ENCODE measurements at regions not wholly inside any gene's neighbourhood (a gene's known extent, or its start where the extent isn't known, plus 50 kb on each side); places are given as distances from the start of the nearest gene placed in this dataset.
"Not testable (repeated sequence)": the region's sequence is repeated elsewhere in the genome, so short reads cannot be mapped to it uniquely, and the experiment has no call there.

DNA sequence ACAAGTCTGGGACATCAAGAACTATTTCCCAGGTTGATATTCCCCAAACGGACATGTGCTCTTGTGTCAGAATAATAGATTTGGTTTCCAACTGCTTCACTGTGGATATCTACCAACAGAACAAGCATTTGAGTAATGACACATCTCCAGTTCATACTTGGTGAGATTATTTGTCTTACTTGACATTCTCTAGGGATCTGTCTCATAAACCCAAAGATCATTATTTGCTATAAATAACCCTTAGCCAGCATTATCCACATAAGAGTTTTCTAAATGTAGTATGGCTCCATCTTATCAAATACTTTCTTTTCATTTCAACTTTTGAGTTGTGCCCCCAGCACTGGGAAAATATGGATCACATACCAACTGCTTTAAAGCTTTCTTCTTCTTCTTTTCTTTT is 1063.9 kb upstream of the CDH18 start:
- no peak for DNase-seq (ENCODE audit: low spot score)

DNA sequence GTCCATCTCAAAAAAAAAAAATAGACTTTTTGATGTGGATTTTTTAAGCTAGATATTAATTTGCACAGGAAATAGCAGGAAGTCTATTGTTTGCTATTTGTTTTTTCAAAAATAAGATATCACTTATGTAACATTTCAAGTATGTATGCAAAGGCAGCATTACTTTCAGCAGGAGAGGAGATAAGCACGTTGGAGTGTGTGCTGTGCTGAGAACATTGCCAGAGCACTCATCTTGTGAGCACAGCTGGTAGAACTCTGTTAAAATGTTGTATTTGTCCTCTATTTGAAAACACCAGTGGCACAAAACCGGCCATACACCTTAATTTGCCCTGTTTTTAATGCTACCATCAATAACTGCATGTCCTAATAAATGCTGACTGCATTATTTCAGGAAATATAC is 1061.9 kb upstream of the CDH18 start:
- DNase-seq (ENCODE audit: low spot score), result no peak

GRCh38 chr5:21030981-21031380 is 1043.0 kb upstream of the CDH18 start:
- no peak for DNase-seq (ENCODE audit: low spot score)

GRCh38 chr5:21024966-21025365 is 1037.0 kb upstream of the CDH18 start:
- DNase-seq (ENCODE audit: low spot score), result no peak

DNA sequence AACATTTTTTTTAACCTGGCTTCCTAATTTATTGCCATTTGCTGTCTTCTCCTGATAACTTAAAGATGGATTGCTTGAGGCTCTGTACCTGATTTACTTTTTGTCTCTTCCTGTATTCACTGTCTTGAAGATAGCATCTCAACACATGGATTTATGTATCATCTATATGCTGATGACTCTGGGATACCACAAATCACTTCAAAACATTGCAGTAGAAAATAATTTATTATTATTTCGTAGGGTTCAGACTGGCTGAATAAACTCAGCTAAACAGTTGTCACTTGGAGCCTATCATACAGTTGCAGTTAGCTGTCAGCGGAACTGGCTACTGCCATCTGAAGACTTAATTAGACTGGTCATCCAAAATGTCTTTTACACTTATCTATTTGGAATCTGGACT is 1025.2 kb upstream of the CDH18 start:
- DNase-seq (ENCODE audit: low spot score), result no peak

DNA sequence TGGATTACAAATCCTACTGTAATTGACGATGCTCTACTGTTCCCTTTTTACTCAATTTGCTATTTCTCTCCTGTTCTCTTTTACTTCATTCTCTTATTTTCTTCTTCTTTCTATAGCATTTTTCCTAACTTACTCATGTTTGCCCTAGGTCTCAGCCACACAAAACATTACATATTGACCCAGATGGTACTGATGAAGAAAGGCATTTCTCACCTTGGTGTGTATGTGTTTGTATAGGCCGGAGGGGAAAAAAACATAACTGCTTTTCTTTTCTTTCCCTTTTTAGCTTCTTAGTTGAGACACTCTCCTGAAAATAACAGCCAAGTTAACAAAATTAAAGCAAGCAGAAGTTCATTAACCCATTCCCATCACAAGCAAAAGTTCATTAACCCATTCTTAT is 1019.8 kb upstream of the CDH18 start:
- DNase-seq (ENCODE audit: low spot score), result no peak

GRCh38 chr5:20988933-20989332 is 1000.9 kb upstream of the CDH18 start:
- DNase-seq (ENCODE audit: low spot score), result not testable (repeated sequence)

- no peak for DNase-seq (ENCODE audit: low spot score)
Observed at GRCh38 chr5:20985754-20986153, 997.8 kb upstream of the CDH18 start.

DNA sequence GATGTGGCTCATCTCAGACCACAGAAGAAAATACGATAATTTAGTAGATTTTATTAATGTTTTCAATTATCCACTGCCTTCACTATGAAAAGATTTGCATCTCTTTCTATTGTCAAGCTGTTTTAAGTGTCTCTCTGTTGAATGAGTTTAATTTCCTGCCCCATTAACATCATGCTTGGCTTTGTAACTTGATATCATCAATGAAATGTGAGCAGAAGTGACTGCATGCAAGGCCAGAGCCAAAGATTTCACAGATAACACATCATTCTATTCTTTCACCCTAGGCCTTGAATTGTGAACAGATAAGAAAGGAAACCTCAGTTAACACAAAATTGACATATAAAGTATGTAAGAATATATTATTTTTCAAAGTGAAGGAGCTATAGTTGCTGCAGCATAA is 986.4 kb upstream of the CDH18 start:
- no peak for DNase-seq (ENCODE audit: low spot score)

DNA sequence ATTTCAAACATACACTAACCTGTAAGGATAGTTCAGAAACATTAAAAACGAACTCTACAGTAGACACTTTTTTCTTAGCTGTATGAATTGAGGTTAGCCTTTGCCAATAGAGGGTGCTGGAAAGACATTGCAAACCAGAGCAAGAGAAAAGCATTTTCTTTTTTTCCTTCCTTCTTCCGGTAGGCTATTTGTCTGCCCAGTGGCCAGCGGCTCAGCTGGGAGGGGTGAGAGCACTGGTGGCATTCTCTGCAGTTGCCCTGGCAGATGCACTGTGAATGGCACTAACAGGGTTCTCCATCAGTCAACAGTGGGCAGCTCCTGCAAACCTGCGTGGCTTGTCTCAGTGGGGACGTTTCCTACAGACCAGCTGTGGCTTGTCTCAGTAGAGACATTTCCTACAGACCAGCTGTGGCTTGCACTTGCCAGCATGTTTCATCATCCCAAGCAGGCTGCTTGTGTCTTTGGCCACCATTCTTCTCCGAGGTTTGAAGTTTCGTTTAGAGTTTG is 984.5 kb upstream of the CDH18 start:
- no peak for DNase-seq (ENCODE audit: low spot score)

DNA sequence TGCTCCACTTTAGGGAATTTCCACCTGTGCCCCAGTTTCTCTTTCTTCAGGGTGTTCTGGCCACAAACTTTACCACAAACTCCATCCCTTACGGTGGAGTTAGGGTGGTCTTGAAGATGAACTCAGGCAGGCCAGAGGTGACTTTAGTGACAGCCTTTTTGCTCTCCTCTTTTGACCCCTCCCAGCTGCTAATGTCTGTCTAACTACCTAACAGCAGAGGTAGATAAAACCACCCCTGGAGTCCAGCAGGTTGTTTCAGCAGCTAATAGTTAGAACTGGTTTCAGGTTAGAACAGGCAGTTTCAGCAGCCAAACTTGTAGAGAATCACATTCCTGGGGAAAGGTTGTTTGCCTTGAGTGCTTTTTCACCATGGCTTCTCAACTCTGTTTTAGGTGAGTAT is 971.3 kb upstream of the CDH18 start:
- no peak for DNase-seq (ENCODE audit: low spot score)

DNA sequence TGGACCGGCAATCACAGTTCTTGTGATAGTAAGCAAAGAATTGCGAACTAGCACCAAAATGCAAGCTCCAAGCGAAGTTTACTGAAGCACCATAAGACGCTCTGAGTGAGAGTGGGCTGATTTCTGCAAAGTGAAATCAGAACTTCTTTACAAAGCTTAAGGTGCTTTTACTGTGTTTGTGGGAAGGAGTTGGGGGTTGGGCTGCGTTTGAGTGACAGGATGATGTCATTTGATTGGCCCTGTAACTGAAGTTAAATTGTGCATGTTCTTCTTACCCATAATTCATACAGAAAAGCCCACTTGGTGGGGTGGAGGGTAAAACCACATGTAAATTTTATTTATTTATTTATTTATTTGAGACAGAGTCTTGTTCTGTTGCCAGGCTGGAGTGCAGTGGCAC is 970.6 kb upstream of the CDH18 start:
- no peak for DNase-seq (ENCODE audit: low spot score)

- no peak for DNase-seq (ENCODE audit: low spot score)
Observed at GRCh38 chr5:20956134-20956533, 968.1 kb upstream of the CDH18 start.

GRCh38 chr5:20949636-20950035 is 961.6 kb upstream of the CDH18 start:
- DNase-seq (ENCODE audit: low spot score), result no peak

- DNase-seq (ENCODE audit: low spot score), result not testable (repeated sequence)
Observed at GRCh38 chr5:20943183-20943971, 955.4 kb upstream of the CDH18 start.

GRCh38 chr5:20942603-20943002 is 954.6 kb upstream of the CDH18 start:
- not testable (repeated sequence) for DNase-seq (ENCODE audit: low spot score)

DNA sequence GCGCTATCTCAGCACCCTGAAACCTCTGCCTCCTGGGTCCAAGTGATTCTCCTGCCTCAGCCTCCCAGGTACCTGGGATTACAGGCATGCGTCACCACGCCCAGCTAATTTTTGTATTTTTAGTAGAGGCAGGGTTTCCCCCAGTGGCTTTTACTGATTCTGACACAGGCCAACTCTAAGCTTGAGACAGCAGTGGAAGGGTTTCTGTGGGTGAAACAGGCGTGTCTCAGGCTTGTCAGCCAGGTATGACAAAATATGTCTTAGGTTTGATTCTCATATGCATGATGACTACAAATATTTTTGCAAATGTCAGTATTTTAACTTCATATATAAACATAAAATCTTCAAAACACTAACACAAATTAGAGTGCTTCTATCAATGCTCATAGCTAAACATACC is 952.8 kb upstream of the CDH18 start:
- not testable (repeated sequence) for DNase-seq (ENCODE audit: low spot score)

DNA sequence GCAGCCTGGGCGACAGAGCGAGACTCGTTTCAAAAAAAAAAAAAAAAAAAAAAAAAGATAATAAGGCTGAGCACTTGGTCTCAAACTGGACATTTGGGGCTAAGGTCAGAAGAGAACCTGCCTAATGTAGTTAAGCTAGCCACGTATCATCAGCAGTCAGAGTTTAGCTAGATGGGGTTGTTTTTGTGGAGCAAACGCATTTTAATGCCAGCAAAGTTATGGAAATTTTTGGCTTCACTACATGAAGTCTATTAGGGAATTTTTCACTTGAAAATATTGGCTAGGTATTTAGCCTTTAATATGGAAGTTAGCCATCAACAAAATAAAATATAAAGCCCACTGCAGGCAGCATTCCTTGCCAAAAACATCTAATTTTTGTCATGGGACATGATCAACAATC is 902.9 kb upstream of the CDH18 start:
- DNase-seq (ENCODE audit: low spot score), result not testable (repeated sequence)

GRCh38 chr5:20875726-20876125 is 887.7 kb upstream of the CDH18 start:
- DNase-seq (ENCODE audit: low spot score), result not testable (repeated sequence)

DNA sequence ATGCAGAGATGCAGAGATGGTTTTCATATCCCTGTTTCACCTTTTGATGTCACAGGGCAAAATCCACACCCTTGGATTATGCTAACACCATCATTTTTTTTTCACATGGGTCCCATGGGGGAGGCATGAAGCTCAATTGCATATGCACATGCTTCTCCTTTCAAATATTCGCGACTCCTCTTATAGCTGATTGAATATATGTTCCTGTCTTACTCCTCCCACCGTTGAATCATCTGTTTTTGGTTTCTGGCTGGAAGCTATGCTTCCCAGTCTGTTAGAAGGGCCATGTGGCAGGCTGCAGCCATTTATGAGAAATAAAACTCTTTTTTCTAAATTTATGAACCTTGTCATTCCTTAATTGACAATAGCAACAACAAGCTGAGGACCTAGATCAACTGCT is 877.9 kb upstream of the CDH18 start:
- DNase-seq (ENCODE audit: low spot score), result not testable (repeated sequence)

DNA sequence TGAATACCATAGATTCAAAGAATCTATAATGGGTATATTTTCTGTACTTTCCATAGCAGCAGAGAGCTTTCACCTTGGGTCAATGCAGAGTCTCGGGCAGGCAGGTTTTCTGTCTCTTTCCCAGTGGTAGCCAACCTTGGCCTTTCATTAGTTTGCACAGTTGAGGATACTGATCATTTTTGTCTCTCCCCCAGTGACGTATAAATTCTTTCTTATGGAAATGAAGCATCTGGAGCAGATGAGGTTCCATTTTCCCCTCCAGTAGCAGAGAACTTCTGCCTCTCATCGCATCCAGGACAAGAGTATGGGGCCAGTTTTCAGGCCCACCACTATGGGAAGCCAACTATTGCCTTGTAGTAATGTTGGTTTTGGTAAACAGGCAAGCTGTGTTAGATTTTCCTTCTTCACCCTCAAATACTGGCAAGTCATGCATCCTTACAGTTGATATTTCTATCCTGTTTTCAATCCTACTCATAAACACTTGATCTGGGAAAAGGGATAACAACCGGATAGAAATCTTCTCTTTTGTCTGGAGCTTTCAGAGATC is 845.2 kb upstream of the CDH18 start:
- peak; percentile 4 for DNase-seq (ENCODE audit: low spot score)

- DNase-seq (ENCODE audit: low spot score), result peak; percentile 4
Observed at GRCh38 chr5:20832204-20833080, 844.4 kb upstream of the CDH18 start.

GRCh38 chr5:20825951-20826350 is 838.0 kb upstream of the CDH18 start:
- not testable (repeated sequence) for DNase-seq (ENCODE audit: low spot score)

Data from AG20443 (cell line).